Epidermal melanocyte (primary cell): ENCODE measurements at regions not wholly inside any gene's neighbourhood (a gene's known extent, or its start where the extent isn't known, plus 50 kb on each side); places are given as distances from the start of the nearest gene placed in this dataset.

Experiments used
- DNase-seq: peaks from one replicate; pipeline ENCODE4 v3.0.0; 2011; ENCODE audit warnings: low spot score; ENCODE audit not compliant: insufficient read length

GRCh38 chr3:178456621-178457285 lies 79.5 kb upstream of the KCNMB2 start:
- DNase-seq = no peak

- no peak for DNase-seq
These were observed 78.7 kb upstream of the KCNMB2 start for GRCh38 chr3:178457511-178457910.

GRCh38 chr3:178458313-178459037 lies 77.8 kb upstream of the KCNMB2 start:
- no peak for DNase-seq

DNA sequence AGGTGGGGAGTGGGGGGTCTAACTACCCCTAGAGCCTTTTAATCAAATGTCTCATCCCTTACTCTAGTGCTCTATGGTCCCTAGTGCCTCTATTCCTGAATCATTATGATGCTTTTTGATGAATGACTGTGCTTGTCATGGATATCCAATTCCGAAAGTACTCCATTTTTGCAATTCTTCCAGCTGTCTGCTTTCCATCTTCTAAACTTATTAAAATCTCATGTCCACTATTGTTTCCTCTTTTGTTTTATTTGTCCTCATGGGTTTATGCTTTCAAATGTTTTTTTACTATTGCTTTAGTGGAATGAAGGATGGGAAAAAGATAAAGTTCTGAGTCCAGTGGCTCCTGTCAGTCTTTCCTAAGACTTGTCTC lies 77.2 kb upstream of the KCNMB2 start:
- DNase-seq = no peak

GRCh38 chr3:178465260-178466180 lies 70.7 kb upstream of the KCNMB2 start:
- no peak for DNase-seq

DNA sequence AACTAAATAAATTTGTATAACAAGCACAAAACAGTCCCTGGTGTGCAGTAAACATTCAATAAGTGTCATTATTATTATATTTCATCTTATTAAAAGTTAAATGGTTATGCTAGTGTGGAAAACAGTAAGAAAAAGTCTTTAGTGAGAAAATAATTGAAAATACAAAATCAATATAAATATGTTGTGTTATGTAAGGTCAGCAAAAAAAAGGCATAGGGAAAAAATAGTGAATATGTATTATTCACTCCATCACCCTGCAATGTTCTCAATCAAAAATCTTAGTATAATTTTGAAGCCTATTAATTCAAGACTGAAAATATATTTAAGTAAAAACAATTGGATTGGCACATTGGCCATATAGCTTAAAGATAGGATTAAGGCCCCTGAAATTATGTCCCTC lies 63.3 kb upstream of the KCNMB2 start:
- DNase-seq = no peak

DNA sequence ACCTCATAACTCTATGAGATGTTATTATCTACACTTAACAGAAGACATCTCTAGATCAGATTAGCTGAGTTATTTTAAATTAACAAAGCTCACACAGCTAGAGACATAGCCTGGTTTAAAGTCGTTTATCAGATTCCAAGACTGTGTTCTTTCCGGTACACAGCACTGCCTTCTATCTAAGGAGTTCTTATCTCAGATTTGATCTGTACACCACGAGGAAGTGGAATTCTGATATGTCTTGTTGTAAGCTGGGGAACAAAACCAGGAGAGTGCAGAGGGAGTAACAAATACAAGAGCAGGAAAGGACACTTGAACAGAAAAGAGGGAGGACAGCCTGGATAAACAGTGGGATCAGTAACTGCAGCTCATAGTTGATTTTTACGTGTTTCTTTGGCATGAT lies 61.7 kb upstream of the KCNMB2 start:
- no peak for DNase-seq

DNA sequence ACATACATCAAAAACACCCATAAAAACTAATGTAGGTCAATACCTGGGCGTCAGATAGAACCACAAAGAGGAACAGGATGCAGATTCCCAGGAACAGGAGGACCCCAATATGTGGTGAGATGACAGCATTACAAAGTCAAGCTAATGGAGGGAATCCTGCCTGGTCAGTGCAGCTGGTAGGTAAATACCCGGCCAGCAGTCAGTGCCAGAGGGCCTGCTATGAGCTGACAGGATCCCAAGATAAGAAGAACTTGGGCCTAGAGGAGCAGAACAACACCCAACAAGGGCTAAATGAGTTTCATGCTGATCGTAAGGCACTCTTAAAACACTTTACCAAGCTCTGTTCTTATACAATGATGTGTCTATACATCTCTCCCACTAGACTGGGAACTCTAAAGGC lies 61.2 kb upstream of the KCNMB2 start:
- no peak for DNase-seq

GRCh38 chr3:178476886-178477285 lies 59.4 kb upstream of the KCNMB2 start:
- no peak for DNase-seq

DNA sequence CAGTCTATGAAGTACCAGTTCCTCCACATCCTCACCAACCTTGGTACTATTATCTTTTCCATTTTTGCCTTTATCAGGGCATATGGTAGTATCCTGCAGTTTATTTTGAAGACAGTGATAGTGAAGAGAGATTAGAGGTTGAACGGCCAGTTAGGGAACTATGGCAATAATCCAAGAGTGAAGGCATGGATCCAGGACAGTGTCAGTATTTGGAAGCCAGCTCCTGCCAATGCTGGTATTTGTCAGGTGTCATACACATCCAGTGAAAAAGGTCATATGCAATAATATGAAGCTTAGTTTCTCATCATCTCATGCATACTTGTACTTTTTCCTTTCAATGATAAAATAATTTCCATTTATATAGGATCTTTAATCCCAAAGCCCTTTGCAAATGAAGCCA lies 56.8 kb upstream of the KCNMB2 start:
- DNase-seq = no peak

DNA sequence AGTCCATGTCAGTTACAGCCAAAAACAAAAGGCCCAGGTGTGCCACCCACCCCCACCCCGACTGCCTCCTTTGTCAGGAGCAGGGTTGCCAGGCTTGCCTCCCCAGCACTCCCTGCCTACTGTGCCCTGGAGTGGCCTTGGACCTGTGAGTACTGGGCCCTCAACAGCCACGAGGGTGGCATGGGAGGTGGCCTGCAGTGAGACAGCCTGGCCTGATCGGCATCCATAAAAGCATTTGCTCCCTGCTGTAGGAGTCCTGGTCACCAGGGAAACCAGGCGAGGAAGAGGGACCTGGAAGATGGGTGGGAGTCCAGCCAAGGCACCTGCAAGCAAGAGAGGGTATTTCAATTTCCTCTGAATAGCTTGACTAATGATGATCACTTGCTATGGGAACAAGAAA lies 56.4 kb upstream of the KCNMB2 start:
- no peak for DNase-seq

- no peak for DNase-seq
These were observed 56.0 kb upstream of the KCNMB2 start for GRCh38 chr3:178480274-178480673.

- DNase-seq = no peak
These were observed 55.4 kb upstream of the KCNMB2 start for GRCh38 chr3:178480795-178481194.

GRCh38 chr3:178482981-178483380 lies 53.3 kb upstream of the KCNMB2 start:
- no peak for DNase-seq

- no peak for DNase-seq
These were observed 52.5 kb upstream of the KCNMB2 start for GRCh38 chr3:178483704-178484103.

DNA sequence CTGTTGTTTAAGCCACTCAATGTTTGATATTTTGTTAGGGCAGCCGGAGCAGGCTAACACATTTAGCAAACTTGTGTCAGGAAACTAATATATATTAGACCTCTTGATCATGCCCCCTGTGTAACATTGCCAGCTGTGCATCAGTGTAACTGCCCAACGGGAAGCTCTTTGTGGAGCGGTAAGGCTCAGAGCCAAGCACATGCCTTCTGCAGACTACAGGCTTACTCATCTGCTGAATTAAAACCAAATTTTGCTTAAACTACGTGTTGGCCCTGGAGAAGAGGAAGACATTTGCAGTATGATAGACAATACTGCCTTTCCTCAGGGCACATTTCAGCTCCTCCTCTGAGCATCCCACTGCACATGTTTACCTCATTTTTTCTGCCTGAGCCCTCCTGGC lies 50.5 kb upstream of the KCNMB2 start:
- DNase-seq = no peak
